HFFc6 (cell line): ENCODE measurements at regions not wholly inside any gene's neighbourhood (a gene's known extent, or its start where the extent isn't known, plus 50 kb on each side); places are given as distances from the start of the nearest gene placed in this dataset.

ENCODE experiments used
- DNase-seq: peaks from one replicate; pipeline ENCODE4 v3.0.0-alpha.2; 2018
- H3K27ac Mint-ChIP-seq: 2 replicates; pipeline ENCODE4 v1.8.0; 2020; ENCODE audit warnings: mild to moderate bottlenecking, mixed read lengths
- H3K27me3 Mint-ChIP-seq: 2 replicates; pipeline ENCODE4 v1.8.0; 2021; ENCODE audit warnings: mild to moderate bottlenecking, moderate library complexity, mixed read lengths; ENCODE audit not compliant: insufficient read depth
- H3K36me3 Mint-ChIP-seq: 2 replicates; pipeline ENCODE4 v1.8.0; 2021; ENCODE audit warnings: low read depth, mixed read lengths
- H3K4me1 Mint-ChIP-seq: 2 replicates; pipeline ENCODE4 v1.8.0; 2020; ENCODE audit warnings: low read depth, mixed read lengths
- H3K4me3 Mint-ChIP-seq: 2 replicates; pipeline ENCODE4 v1.8.0; 2020; ENCODE audit warnings: mild to moderate bottlenecking, moderate library complexity, mixed read lengths
- H3K9me3 Mint-ChIP-seq: 2 replicates; pipeline ENCODE4 v1.8.0; 2020; ENCODE audit warnings: mild to moderate bottlenecking, mixed read lengths
- TF ChIP-seq, protein P1 (sequence below): fragments of 200-600 bp; sonication (generic); IDR thresholded peaks from 2 replicates; pipeline ENCODE4 v1.5.0; 2021; ENCODE audit warnings: antibody characterized with exemption, mild to moderate bottlenecking

DNA sequence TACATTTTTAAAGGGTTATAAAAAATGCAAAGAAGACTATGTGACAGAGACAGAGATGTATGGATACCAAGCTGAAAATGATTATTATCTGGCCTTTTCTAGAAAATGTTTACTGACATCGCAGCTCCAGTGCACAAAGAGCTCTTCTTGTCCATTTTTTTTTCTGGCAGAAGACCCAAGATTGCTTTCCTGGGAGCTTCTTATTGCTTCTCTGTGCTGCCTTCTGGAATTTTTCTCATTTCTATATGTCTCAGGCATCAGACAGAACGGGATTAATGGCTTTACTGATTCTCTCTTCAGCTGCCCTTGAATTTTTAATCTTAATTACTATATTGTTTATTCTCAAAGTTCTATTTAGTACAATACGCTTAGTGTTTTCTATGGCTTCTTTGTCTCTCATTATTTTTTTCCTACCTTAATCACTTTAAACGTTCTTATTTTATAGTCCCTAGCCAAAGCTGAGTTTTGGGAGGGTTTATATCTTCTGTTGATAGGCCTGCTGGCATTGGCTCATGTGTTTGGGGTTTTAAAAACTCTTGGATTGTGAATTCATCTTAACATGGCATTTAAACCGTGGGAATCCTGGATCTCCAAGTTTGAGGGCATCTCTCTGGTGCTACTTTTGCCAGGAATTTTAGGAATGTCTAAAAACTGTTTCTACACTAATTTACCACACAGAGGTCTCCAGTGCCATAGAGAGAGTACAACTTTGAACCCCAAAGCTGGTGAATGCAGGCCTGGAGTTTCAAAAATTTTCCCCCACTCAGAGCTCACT, 138.9 kb upstream of the LNX1 start:
- Mint-ChIP-seq H3K27me3 (no peaks in the 10 kb centered on the region), H3K36me3 (no peaks in the 10 kb centered on the region), H3K4me3 (no peak overlapping the region), H3K27ac (no peak overlapping the region), H3K9me3 (no peaks in the 10 kb centered on the region), H3K4me1 (peaks cover 40% of the 10 kb centered on the region)
- no peak for DNase-seq
- TF ChIP-seq, protein P1, sequence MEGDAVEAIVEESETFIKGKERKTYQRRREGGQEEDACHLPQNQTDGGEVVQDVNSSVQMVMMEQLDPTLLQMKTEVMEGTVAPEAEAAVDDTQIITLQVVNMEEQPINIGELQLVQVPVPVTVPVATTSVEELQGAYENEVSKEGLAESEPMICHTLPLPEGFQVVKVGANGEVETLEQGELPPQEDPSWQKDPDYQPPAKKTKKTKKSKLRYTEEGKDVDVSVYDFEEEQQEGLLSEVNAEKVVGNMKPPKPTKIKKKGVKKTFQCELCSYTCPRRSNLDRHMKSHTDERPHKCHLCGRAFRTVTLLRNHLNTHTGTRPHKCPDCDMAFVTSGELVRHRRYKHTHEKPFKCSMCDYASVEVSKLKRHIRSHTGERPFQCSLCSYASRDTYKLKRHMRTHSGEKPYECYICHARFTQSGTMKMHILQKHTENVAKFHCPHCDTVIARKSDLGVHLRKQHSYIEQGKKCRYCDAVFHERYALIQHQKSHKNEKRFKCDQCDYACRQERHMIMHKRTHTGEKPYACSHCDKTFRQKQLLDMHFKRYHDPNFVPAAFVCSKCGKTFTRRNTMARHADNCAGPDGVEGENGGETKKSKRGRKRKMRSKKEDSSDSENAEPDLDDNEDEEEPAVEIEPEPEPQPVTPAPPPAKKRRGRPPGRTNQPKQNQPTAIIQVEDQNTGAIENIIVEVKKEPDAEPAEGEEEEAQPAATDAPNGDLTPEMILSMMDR = no peak

DNA sequence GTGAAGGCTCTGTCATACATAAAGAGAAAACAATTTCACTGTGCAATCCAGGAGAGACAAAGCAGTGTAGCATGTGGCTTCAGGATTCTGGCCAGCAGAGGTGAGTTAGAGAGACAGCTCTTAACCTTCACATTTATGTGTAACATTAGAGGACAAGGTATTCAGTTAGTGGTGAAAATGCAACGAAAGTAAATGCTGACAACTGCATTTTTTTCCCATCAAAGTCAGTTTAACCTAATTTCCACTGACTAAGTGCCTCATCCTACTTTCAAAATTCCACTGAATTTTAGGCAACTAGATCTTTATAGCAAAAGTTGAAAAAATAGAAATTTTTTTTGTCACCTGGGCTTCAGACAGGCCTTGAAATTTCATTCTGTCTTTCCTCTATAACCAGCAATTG, 130.8 kb upstream of the LNX1 start:
- no peaks in the 10 kb centered on the region; the same call in 1 of the 2 replicates for H3K36me3 Mint-ChIP-seq
- H3K4me1 Mint-ChIP-seq = peaks cover 30% of the 10 kb centered on the region
- peaks cover 3% of the 10 kb centered on the region; the same call in 1 of the 2 replicates for H3K27me3 Mint-ChIP-seq
- no peak overlapping the region for H3K4me3 Mint-ChIP-seq
- TF ChIP-seq, protein P1 = no peak
- H3K9me3 Mint-ChIP-seq = no peaks in the 10 kb centered on the region
- no peak overlapping the region for H3K27ac Mint-ChIP-seq
- no peak for DNase-seq

DNA sequence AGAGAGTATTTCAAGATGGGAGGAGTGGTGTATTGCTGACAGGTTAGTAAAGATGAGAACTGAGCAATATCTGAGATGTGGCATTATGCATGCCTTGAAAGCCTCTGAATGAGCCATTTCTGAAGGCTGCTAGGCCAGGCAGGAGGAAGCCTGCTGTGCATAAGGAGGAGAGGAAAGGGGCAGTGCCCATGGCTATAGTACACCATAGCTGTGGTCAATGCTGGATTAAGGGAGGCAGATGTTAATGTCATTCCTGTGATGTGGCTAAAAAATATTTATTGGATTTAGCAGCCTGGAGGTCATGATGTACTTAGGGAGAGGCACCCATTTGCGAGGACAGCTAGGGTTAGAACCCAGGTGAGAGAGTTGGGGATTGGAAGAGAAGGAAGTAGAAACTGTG, 130.0 kb upstream of the LNX1 start:
- H3K4me1 Mint-ChIP-seq = peaks cover 38% of the 10 kb centered on the region
- DNase-seq = peak; percentile 13
- H3K4me3 Mint-ChIP-seq = no peak overlapping the region
- H3K36me3 Mint-ChIP-seq = no peaks in the 10 kb centered on the region; the same call in 1 of the 2 replicates
- TF ChIP-seq, protein P1 = no peak
- no peaks in the 10 kb centered on the region for H3K9me3 Mint-ChIP-seq
- peaks cover 4% of the 10 kb centered on the region; the same call in 1 of the 2 replicates for H3K27me3 Mint-ChIP-seq
- H3K27ac Mint-ChIP-seq = no peak overlapping the region

DNA sequence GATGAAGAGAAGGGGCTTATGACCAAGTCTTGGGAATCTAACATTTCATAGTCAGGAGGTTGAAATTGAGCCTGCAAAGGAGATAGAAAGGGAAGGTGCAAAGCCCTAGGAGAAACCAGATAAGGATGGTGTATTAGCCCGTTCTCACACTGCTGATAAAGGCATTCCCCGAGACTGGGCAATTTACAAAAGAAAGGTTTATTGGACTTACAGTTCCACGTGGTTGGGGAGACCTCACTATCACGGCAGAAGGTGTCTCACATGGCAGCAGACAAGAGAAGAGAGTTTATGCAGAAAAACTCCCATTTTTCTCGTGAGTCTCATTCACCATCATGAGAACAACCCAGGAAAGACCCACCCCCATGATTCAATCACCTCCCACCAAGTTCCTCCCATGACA, 129.5 kb upstream of the LNX1 start:
- Mint-ChIP-seq H3K27ac (no peak overlapping the region), H3K4me1 (peaks cover 43% of the 10 kb centered on the region), H3K9me3 (no peaks in the 10 kb centered on the region), H3K4me3 (no peak overlapping the region), H3K27me3 (peaks cover 4% of the 10 kb centered on the region; the same call in 1 of the 2 replicates), H3K36me3 (no peaks in the 10 kb centered on the region; the same call in 1 of the 2 replicates)
- DNase-seq = no peak
- TF ChIP-seq, protein P1 = no peak

DNA sequence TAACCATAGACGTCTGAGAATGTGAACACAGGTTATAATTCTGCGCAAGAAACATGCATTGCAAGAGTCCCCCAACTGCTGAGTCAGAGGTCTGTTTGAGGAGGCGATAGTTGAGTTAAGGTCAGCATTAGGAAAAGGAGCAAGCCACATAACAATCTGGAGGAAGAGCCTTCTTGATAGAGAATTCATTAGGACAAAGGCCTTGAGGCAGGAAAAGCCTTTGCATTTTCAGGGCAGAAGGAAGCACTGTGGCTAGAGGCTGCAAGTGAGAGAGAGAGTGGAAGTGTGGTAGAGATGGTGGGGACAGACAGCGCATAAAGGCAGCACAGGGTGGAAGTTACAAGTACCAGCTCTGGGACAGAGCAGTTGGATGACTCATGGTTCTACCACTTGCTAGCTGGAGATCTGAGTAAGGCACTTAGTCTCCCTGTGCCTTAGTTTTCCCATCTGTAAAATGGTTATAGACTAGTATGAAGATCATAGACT, 125.8 kb upstream of the LNX1 start:
- peak overlapping the region; percentile 13; the same call in 1 of the 2 replicates for H3K4me3 Mint-ChIP-seq
- no peaks in the 10 kb centered on the region; the same call in 1 of the 2 replicates for H3K36me3 Mint-ChIP-seq
- peak overlapping the region; percentile 69 for H3K27ac Mint-ChIP-seq
- H3K27me3 Mint-ChIP-seq = peaks cover 2% of the 10 kb centered on the region; the same call in 1 of the 2 replicates
- peaks cover 78% of the 10 kb centered on the region for H3K4me1 Mint-ChIP-seq
- H3K9me3 Mint-ChIP-seq = no peaks in the 10 kb centered on the region
- DNase-seq = peak; percentile 15
- TF ChIP-seq, protein P1 = no peak
